A204.1 (cell line): ENCODE measurements at regions not wholly inside any gene's neighbourhood (a gene's known extent, or its start where the extent isn't known, plus 50 kb on each side); places are given as distances from the start of the nearest gene placed in this dataset.

Source experiments
- FAIRE-seq: peaks from 2 replicates; lab custom pipeline; 2012; peaks lifted over from hg19 to GRCh38; lab: Jason Lieb, UNC

- FAIRE-seq: no peak
Measured at GRCh38 chr13:107563099-107563925, 652.0 kb downstream of the LIG4 start.

DNA sequence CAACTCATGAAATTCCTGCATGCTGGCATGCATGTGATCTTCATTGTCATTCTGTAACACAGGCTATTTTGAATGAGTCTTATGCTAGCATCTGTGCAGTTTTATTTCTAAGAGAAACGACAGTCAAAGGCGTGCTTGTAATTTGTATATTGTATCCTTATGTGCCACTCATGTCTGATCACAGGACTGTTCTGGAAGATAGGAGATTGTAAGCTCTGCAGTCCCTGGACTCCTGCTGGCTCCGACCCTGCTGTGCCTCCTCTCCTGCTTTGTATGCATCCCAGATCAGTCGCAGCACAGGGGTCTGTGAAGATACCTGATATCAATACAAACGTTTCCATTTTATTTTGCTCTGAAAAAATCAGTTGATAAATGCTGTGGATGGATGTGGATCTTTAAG is 653.1 kb downstream of the LIG4 start:
- FAIRE-seq: no peak

- no peak for FAIRE-seq
Measured at GRCh38 chr13:107554460-107554859, 660.9 kb downstream of the LIG4 start.

GRCh38 chr13:107553838-107554237 is 661.5 kb downstream of the LIG4 start:
- FAIRE-seq: no peak

DNA sequence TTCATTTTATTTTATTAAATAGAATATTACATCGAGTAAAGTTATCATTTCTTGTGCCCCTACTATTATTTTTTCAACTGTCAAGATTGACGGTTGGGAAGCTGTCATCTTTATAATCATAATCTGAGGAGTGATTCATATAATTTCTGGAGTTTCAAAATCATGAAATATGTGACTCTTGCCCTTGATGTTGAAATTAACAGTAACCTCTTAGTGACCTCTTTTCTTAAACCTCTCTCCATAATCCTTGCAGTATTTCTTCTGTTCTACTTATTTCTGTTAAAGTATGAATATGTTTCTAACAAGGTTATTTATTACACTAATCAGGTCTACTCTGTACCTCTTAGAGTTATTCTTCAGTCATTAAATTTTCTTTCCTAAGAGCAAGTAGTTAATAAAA is 663.8 kb downstream of the LIG4 start:
- FAIRE-seq: no peak

- FAIRE-seq: no peak
Measured at GRCh38 chr13:107548338-107548737, 667.0 kb downstream of the LIG4 start.

DNA sequence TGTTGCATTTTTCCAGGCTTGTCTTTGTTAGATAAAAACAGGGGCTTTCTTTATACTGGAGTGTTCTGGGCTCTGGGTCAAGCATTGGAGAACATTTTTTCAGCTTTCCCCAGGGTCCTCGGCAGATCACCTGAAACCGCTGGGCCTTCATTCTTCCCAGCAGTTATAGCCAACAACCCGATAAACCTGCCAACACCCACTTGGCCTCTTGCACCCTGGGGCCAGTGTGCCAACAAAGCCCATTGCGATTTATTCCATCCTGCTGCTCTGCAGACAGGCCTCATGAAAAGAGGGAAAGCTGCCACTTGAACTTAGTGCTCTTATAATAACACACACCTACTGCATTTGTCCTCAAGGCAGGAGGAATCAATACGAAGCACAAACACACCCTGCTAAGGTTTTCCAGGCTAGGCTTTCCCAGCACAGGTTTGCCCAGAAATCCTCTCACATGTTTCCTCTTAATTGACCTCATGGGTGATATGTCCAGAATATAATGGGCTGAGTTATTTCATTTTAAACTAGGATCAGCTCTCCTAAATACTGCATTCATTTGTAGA is 669.3 kb downstream of the LIG4 start:
- no peak for FAIRE-seq

GRCh38 chr13:107534548-107534947 is 680.8 kb downstream of the LIG4 start:
- FAIRE-seq: no peak

GRCh38 chr13:107531816-107532215 is 683.5 kb downstream of the LIG4 start:
- no peak for FAIRE-seq

GRCh38 chr13:107531180-107531579 is 684.2 kb downstream of the LIG4 start:
- no peak for FAIRE-seq

GRCh38 chr13:107529035-107529434 is 686.3 kb downstream of the LIG4 start:
- no peak for FAIRE-seq

DNA sequence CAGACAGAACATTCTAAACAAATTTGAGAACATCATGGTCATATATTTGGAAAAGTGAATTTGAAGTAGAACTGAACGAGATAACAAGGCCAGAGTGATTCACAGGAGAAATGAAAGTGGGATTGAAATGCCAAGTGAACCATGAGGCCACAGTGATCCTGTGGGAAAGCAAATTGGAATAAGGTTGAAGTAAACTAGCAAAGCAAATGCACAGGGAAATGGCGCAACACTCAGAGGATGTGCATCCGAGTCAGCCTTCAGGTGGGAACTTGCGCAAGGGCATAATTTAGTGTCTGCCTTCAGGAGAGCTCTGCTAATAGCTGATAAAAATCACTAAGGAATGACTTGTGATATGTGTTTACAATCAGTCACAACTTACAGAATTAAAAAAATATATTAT is 696.6 kb downstream of the LIG4 start:
- FAIRE-seq: no peak

GRCh38 chr13:107518292-107518691 is 697.0 kb downstream of the LIG4 start:
- FAIRE-seq: no peak

DNA sequence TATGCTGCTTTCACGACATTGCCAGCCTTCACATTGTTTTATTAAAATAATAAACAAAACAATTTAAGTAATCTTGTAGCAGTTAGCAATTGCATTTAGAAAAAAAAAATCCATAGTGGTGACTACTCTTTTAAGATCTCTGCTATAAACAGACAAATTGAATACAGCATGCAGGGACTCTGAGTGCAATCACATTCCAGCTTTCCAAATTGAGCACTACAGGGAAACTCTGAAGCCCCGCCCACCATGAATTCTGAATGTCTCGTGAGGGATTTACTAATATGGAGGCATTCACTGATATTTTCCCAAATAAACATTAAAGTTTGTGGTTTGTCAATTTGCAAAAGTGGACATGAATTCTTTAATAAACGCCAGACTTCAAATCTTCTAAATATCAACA is 698.8 kb downstream of the LIG4 start:
- no peak for FAIRE-seq

GRCh38 chr13:107512551-107512950 is 702.8 kb downstream of the LIG4 start:
- no peak for FAIRE-seq

- no peak for FAIRE-seq
Measured at GRCh38 chr13:107497661-107498060, 717.7 kb downstream of the LIG4 start.

DNA sequence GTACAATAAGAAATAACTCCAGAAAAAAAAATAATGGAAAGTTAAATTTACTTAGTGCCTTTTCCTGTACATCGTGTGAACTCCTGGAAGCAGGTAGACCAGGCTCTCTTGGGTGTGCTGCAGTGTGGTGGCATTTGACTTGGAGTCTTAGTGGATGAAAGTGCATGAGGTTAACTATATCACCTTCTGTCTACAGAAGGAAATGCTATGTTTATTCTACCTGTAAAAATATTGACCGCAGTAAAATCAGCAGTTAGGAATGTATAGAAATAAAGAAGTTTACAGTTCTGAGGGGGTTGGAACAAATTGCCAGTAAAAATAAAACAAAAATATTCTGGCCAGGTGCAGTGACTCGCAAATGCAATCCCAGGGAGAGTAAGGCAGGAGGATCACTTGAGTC is 722.1 kb downstream of the LIG4 start:
- FAIRE-seq: no peak

DNA sequence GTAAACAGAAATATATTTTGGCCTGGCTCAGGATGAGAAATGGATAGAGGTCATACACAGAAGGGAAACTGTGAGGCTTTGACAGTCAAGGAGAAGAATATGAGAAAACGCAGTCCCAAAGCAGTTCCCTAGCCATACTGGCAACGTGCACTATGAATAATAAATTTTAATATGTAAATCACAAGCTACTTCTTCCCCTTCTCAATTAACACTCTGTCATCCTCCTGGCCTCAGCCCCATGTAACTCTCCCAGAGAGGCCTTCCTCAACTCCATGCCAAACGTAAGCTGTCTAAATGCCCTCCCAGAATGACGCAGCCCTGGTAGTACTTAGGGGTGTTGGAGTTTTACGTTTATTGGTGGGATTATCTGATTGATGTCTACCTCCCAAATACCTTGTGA is 732.6 kb downstream of the LIG4 start:
- no peak for FAIRE-seq

GRCh38 chr13:107480130-107480529 is 735.2 kb downstream of the LIG4 start:
- no peak for FAIRE-seq

DNA sequence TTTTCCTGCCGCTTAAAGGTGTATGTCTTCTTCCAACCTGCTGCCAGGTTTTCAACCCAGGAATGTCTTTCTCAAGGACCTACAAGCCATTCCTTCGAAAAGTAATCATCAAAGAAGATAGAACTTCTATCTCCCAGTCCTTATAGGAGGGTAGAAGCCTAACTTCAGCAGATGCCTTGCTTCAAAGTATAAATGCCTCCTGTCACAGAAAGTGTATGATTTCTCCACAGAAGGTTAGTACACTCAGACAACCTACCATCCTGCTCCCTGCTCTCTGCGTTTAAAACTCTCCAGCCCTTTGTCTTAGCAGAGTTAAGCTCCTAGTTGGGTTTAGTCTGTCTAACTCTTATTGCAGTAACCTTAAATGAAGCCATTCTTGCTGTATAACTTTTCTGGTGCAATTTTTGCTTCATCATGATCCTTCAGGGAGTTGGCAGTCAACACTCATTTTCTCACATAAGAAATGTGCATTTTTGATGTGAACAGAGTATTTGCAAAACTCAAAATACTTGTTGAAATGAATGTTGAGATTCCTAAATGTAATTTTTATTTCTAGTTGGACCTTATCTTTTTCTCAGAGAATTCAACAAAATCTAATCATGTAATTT is 737.5 kb downstream of the LIG4 start:
- FAIRE-seq: peak; percentile 43

DNA sequence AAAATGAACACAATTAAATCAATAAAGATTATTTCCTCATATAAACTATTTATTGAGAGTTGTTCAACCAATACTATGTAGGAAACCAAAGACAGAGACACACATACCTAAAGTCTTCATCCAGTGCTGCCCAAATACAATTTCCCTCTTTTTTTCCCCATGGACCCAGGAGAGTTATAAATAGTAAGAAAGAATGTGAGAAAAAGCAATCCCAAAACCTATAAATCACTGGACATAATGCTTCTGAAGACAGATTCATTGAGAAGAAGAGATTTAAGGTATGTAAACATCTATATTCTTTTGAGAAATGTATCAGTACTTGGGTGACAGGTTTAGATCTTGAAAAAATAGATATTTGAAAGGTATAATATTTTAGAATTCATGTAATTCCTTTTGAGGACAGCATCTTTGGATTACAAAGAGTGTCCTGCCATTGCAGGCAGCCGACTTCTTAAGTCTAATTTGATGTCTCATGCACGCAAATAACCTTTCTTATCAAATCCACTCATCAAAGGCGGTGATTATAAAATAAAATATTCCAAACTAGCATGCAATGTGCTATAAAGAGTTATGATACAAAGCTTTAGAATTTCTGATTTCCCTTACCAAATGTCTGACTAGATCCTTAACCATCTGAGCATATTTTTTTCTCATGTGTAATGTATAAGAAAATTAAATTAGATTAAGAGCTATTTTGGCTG is 739.4 kb downstream of the LIG4 start:
- no peak for FAIRE-seq

GRCh38 chr13:107473253-107473652 is 742.1 kb downstream of the LIG4 start:
- FAIRE-seq: no peak
